ENCODE measurements at regions not wholly inside any gene's neighbourhood (a gene's known extent, or its start where the extent isn't known, plus 50 kb on each side); places are given as distances from the start of the nearest gene placed in this dataset.

GRCh38 chr21:38112219-38112789 lies 144.5 kb upstream of the KCNJ15 start:
- Histone ChIP-seq H3K4me1 (ENCODE audit: insufficient read depth, low read length, poor library complexity, severe bottlenecking) (no peaks in the 10 kb centered on the region), H4K20me1 (ENCODE audit: insufficient read depth, low read length) (no peaks in the 10 kb centered on the region), H3K27ac (ENCODE audit: low read depth, low read length, poor library complexity, severe bottlenecking) (no peak overlapping the region), H3K79me2 (ENCODE audit: insufficient read depth, low read depth, low read length) (no peaks in the 10 kb centered on the region), H3K4me2 (ENCODE audit: low read length) (no peak overlapping the region), H3K4me3 (ENCODE audit: low read depth, low read length, poor library complexity, severe bottlenecking) (no peak overlapping the region), H3K9me3 (ENCODE audit: low read length) (no peaks in the 10 kb centered on the region), H3K36me3 (ENCODE audit: insufficient read depth, low read length) (no peaks in the 10 kb centered on the region), H2AFZ (ENCODE audit: low read length) (no peak overlapping the region), H3K9me2 (ENCODE audit: insufficient read depth, low read length) (no peaks in the 10 kb centered on the region)
- TF ChIP-seq CTCF (conservative IDR thresholded peaks at IDR 0.05; ENCODE audit: low read length), result no peak
- no peak for TF ChIP-seq EZH2phosphoT487 (IDR thresholded peaks at IDR 0.05; ENCODE audit: borderline replicate concordance, low read depth, low read length)
- intact Hi-C loops (cut with micrococcal nuclease; ENCODE audit: unreplicated experiment), result no loop called here
- ChIA-PET POLR2A (no interaction called here), CTCF (ENCODE audit: unreplicated experiment) (no interaction called here)
- no TSS peak for BruUV-seq (replicated peaks)
- DNase-seq (ENCODE audit: low spot score), result no peak

- Histone ChIP-seq H3K4me3 (ENCODE audit: low read depth, low read length, poor library complexity, severe bottlenecking) (no peak overlapping the region), H3K27ac (ENCODE audit: low read depth, low read length, poor library complexity, severe bottlenecking) (no peak overlapping the region), H3K36me3 (ENCODE audit: insufficient read depth, low read length) (no peaks in the 10 kb centered on the region), H4K20me1 (ENCODE audit: insufficient read depth, low read length) (no peaks in the 10 kb centered on the region), H3K9me2 (ENCODE audit: insufficient read depth, low read length) (no peaks in the 10 kb centered on the region), H3K4me1 (ENCODE audit: insufficient read depth, low read length, poor library complexity, severe bottlenecking) (no peaks in the 10 kb centered on the region), H3K4me2 (ENCODE audit: low read length) (no peak overlapping the region), H3K79me2 (ENCODE audit: insufficient read depth, low read depth, low read length) (no peaks in the 10 kb centered on the region), H3K9me3 (ENCODE audit: low read length) (no peaks in the 10 kb centered on the region), H2AFZ (ENCODE audit: low read length) (no peak overlapping the region)
- POLR2A ChIA-PET, result no interaction called here
- intact Hi-C loops (cut with micrococcal nuclease; ENCODE audit: unreplicated experiment), result no loop called here
- TF ChIP-seq EZH2phosphoT487 (IDR thresholded peaks at IDR 0.05; ENCODE audit: borderline replicate concordance, low read depth, low read length), result no peak
- TF ChIP-seq CTCF (conservative IDR thresholded peaks at IDR 0.05; ENCODE audit: low read length), result no peak
- DNase-seq (ENCODE audit: low spot score), result no peak
- CTCF ChIA-PET (ENCODE audit: unreplicated experiment), result no interaction called here
- BruUV-seq (replicated peaks), result no TSS peak
Measured at GRCh38 chr21:38114717-38115333, 142.0 kb upstream of the KCNJ15 start.

- Histone ChIP-seq H3K27ac (ENCODE audit: low read depth, low read length, poor library complexity, severe bottlenecking) (no peak overlapping the region), H3K9me3 (ENCODE audit: low read length) (no peaks in the 10 kb centered on the region), H3K4me2 (ENCODE audit: low read length) (no peak overlapping the region), H3K4me1 (ENCODE audit: insufficient read depth, low read length, poor library complexity, severe bottlenecking) (no peaks in the 10 kb centered on the region), H4K20me1 (ENCODE audit: insufficient read depth, low read length) (no peaks in the 10 kb centered on the region), H3K9me2 (ENCODE audit: insufficient read depth, low read length) (no peaks in the 10 kb centered on the region), H3K79me2 (ENCODE audit: insufficient read depth, low read depth, low read length) (no peaks in the 10 kb centered on the region), H2AFZ (ENCODE audit: low read length) (no peak overlapping the region), H3K4me3 (ENCODE audit: low read depth, low read length, poor library complexity, severe bottlenecking) (no peak overlapping the region), H3K36me3 (ENCODE audit: insufficient read depth, low read length) (no peaks in the 10 kb centered on the region)
- no TSS peak for BruUV-seq (replicated peaks)
- TF ChIP-seq CTCF (conservative IDR thresholded peaks at IDR 0.05; ENCODE audit: low read length) (no peak), EZH2phosphoT487 (IDR thresholded peaks at IDR 0.05; ENCODE audit: borderline replicate concordance, low read depth, low read length) (no peak)
- ChIA-PET POLR2A (interaction anchor here (0.6 kb wide), 1 partner anchor 404 kb away, joined by 4 read pairs; no protein-coding TSS in a partner anchor), CTCF (ENCODE audit: unreplicated experiment) (no interaction called here)
- intact Hi-C loops (cut with micrococcal nuclease; ENCODE audit: unreplicated experiment), result no loop called here
- DNase-seq (ENCODE audit: low spot score), result no peak
Measured at GRCh38 chr21:38115870-38116269, 140.9 kb upstream of the KCNJ15 start.

Data from OCI-LY7 (cell line).